K562 (cell line): ENCODE measurements at regions not wholly inside any gene's neighbourhood (a gene's known extent, or its start where the extent isn't known, plus 50 kb on each side); places are given as distances from the start of the nearest gene placed in this dataset.

Experiments used
- BRD4 ChIP-seq: fragments of 200-600 bp; sonication (generic); IDR thresholded peaks from 2 replicates; pipeline ENCODE4 v1.6.1; 2017; ENCODE audit warnings: inconsistent platforms
- CBX8 ChIP-seq: fragments of 200-600 bp; sonication (generic); IDR thresholded peaks from 2 replicates; pipeline ENCODE4 v1.6.1; 2012; ENCODE audit warnings: borderline replicate concordance, mixed run types, low read depth, mild to moderate bottlenecking, moderate library complexity, mixed read lengths, low read length, control low read depth, inconsistent platforms; ENCODE audit not compliant: poor library complexity, severe bottlenecking; ENCODE audit errors: extremely low read depth
- E2F3 ChIP-seq: fragments of 250-450 bp; sonication (Bioruptor Pico); IDR thresholded peaks from 2 replicates; pipeline ENCODE4 v1.4.0; 2020; ENCODE audit warnings: mild to moderate bottlenecking
- SRSF7 ChIP-seq: fragments of 200-400 bp; formaldehyde crosslinking; optimal IDR thresholded peaks from 2 replicates; pipeline ENCODE3; 2017; ENCODE audit warnings: mild to moderate bottlenecking, low read depth, low read length
- TBL1XR1 ChIP-seq, 2 experiments: IDR thresholded peaks; 2 replicates each; pipeline ENCODE4 v1.6.1; 2012; ENCODE audit warnings: improper control_type of control experiment in 2 of 2, low read length in 2 of 2, mild to moderate bottlenecking in 1 of 2
- ZNF274 ChIP-seq: IDR thresholded peaks from 2 replicates; pipeline ENCODE4 v1.6.1; 2011; ENCODE audit warnings: low read depth, mild to moderate bottlenecking, low read length, moderate library complexity, borderline replicate concordance
- ZNF347 ChIP-seq: fragments of 450-650 bp; formaldehyde crosslinking; IDR thresholded peaks from 2 replicates; pipeline ENCODE4 v1.4.0; 2020; ENCODE audit warnings: low read depth, mild to moderate bottlenecking, moderate library complexity
- ZNF551 ChIP-seq: fragments of 250-450 bp; sonication (Bioruptor Pico); IDR thresholded peaks from 2 replicates; pipeline ENCODE4 v1.5.0; 2021; ENCODE audit warnings: mild to moderate bottlenecking, moderate library complexity
- TF ChIP-seq, protein P1 (sequence below), 2 experiments: fragments of 450-650 bp; IDR thresholded peaks; 2 replicates each; pipeline ENCODE4 v1.6.1; 2016
- TF ChIP-seq, protein P2 (sequence below): fragments of 250-450 bp; sonication (Bioruptor Pico); IDR thresholded peaks from 2 replicates; pipeline ENCODE4 v1.4.0; 2020; ENCODE audit warnings: borderline replicate concordance

DNA sequence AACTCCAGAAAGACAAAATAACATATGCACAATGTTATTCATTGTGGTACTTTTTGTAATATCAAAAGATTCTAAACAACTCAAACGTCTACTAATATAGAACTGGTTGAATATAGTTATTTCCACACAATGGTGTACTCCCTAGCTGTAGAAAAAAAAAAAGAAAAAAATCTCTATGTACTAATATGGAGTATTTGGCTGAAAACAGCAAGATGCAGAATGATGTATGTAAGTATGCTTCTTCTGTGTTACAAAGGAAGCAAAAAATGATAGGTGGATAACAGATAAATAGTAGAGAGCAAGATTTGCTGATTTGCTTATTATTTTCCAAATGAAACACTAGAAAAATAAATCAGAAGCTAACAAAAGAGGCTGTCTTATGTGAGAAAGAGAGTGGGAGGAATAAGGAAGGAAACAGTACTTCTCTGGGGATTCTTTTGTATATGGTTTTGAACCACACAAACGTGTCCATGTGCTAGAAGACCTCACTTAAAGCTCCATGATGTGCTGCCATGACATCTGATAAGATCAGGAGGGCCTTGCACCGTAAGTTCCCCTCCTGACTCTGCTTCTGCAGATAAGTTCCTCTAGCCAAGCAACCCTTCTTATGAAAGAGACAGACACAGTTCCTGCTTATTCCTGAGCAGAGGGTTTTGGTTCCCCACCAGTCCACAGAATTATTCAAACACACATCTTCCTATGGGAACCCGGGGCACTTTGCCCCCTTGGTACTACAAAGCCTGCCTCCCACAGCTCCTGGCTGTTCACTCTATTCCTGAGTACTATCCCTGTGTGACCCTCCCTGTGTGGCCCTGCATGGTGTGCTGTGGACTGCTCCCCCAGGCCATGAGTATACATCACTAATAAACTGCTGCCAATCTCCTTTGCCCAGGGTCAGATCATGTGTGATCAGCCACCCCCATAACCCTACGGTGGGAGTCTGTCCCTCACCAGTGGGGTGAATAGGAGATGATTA, 159.1 kb downstream of the CCDC71L start (continued):
- TF ChIP-seq, protein P1, sequence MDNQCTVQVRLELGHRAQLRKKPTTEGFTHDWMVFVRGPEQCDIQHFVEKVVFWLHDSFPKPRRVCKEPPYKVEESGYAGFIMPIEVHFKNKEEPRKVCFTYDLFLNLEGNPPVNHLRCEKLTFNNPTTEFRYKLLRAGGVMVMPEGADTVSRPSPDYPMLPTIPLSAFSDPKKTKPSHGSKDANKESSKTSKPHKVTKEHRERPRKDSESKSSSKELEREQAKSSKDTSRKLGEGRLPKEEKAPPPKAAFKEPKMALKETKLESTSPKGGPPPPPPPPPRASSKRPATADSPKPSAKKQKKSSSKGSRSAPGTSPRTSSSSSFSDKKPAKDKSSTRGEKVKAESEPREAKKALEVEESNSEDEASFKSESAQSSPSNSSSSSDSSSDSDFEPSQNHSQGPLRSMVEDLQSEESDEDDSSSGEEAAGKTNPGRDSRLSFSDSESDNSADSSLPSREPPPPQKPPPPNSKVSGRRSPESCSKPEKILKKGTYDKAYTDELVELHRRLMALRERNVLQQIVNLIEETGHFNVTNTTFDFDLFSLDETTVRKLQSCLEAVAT (IDR thresholded peaks at IDR 0.05) = peak in 1 of 2 experiments; percentile 69; a peak in 1 of 4 replicates
- TF ChIP-seq CBX8 (no peak), TBL1XR1 (IDR thresholded peaks at IDR 0.05; ENCODE audit: low read length in 2 of 2) (no peak; a peak in 2 of 4 replicates), ZNF347 (CRISPR knock-in tag) (no peak), E2F3 (CRISPR knock-in tag) (peak; percentile 20; the same call in 1 of the 2 replicates), ZNF551 (no peak), SRSF7 (no peak), ZNF274 (no peak), BRD4 (no peak)
- TF ChIP-seq, protein P2, sequence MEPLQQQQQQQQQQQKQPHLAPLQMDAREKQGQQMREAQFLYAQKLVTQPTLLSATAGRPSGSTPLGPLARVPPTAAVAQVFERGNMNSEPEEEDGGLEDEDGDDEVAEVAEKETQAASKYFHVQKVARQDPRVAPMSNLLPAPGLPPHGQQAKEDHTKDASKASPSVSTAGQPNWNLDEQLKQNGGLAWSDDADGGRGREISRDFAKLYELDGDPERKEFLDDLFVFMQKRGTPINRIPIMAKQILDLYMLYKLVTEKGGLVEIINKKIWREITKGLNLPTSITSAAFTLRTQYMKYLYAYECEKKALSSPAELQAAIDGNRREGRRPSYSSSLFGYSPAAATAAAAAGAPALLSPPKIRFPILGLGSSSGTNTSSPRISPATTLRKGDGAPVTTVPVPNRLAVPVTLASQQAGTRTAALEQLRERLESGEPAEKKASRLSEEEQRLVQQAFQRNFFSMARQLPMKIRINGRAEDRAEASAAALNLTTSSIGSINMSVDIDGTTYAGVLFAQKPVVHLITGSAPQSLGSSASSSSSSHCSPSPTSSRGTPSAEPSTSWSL = no peak
